OCI-LY1 (cell line): ENCODE measurements at regions not wholly inside any gene's neighbourhood (a gene's known extent, or its start where the extent isn't known, plus 50 kb on each side); places are given as distances from the start of the nearest gene placed in this dataset.

Experiments used
- CTCF ChIP-seq: fragments of 200-600 bp; sonication (generic), shearing (Covaris generic); IDR thresholded peaks from 2 replicates; pipeline ENCODE4 v1.5.1; 2017; ENCODE audit warnings: mild to moderate bottlenecking, antibody characterized with exemption, low read length, moderate library complexity, mixed read lengths
- EZH2 ChIP-seq: fragments of 200-600 bp; sonication (generic), shearing (Covaris generic); IDR thresholded peaks from 2 replicates; pipeline ENCODE4 v1.8.0; 2017; ENCODE audit warnings: borderline replicate concordance, mixed run types, mild to moderate bottlenecking, antibody characterized with exemption, low read length, moderate library complexity, mixed read lengths

GRCh38 chr18:51727780-51728179 lies 530.3 kb upstream of the MEX3C start:
- no peak for TF ChIP-seq CTCF
- no peak for TF ChIP-seq EZH2
